HepG2 (cell line): ENCODE measurements at regions not wholly inside any gene's neighbourhood (a gene's known extent, or its start where the extent isn't known, plus 50 kb on each side); places are given as distances from the start of the nearest gene placed in this dataset.

Source experiments
- KLF16 ChIP-seq, 2 experiments: sonication (generic) in 1 of 2; formaldehyde crosslinking in 1 of 2; IDR thresholded peaks; 2 replicates each; pipeline versions ENCODE4 v1.6.1 to v1.8.0; 2016 to 2023; ENCODE audit warnings: missing genetic modification reagents in 2 of 2, missing compliant biosample characterization in 1 of 2
- NR2F6 ChIP-seq, 2 experiments: IDR thresholded peaks; 2 replicates each; pipeline ENCODE4 v1.6.1; 2016; ENCODE audit warnings: antibody characterized with exemption in 1 of 2, mild to moderate bottlenecking in 1 of 2
- TF ChIP-seq, protein P1 (sequence below): IDR thresholded peaks from 2 replicates; pipeline ENCODE4 v1.6.1; 2016; ENCODE audit warnings: low read depth, control low read depth
- TF ChIP-seq, protein P2 (sequence below): sonication (generic); formaldehyde crosslinking; IDR thresholded peaks from 2 replicates; pipeline ENCODE4 v1.4.0; 2020; ENCODE audit warnings: missing genetic modification reagents
- TF ChIP-seq, protein P3 (sequence below), 2 experiments: sonication (generic) in 1 of 2; formaldehyde crosslinking in 1 of 2; IDR thresholded peaks; 2 replicates each; pipeline versions ENCODE4 v1.5.1 to v1.6.1; 2011 to 2020; ENCODE audit warnings: borderline replicate concordance in 1 of 2, low read depth in 1 of 2, low read length in 1 of 2, mild to moderate bottlenecking in 1 of 2, missing genetic modification reagents in 1 of 2, moderate library complexity in 1 of 2
- TF ChIP-seq, protein P4 (sequence below): IDR thresholded peaks from 2 replicates; pipeline ENCODE4 v1.6.1; 2016; ENCODE audit warnings: low read depth, borderline replicate concordance
- TF ChIP-seq, protein P5 (sequence below): sonication (generic); IDR thresholded peaks from 2 replicates; pipeline ENCODE4 v1.6.1; 2016; ENCODE audit warnings: low read depth, borderline replicate concordance
- TF ChIP-seq, protein P6 (sequence below): sonication (generic); formaldehyde crosslinking; IDR thresholded peaks from 2 replicates; pipeline ENCODE4 v1.5.0; 2020; ENCODE audit warnings: mild to moderate bottlenecking, missing genetic modification reagents
- TF ChIP-seq, protein P7 (sequence below): sonication (generic); formaldehyde crosslinking; IDR thresholded peaks from 2 replicates; pipeline ENCODE4 v1.4.0; 2020; ENCODE audit warnings: missing genetic modification reagents, mild to moderate bottlenecking, borderline replicate concordance

DNA sequence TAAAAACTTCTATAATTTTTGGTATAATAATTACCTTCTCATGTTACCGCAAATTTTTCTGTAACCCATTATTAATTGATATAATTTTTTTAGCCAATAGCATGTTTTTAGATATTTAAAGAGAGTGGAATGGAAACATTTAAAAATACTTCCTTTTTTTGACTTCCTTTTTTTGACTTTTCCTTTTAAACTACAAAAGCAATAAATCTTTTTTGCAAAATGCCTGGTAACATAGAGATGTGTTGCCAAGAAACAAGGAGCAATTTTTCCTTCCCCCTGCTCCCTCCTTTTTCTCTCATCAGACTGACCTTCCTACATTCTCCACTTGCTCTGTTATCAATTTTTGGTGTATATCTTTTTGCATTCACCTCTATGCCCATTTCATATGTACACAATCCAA is 666.2 kb downstream of the ADGRL2 start:
- TF ChIP-seq, protein P1, sequence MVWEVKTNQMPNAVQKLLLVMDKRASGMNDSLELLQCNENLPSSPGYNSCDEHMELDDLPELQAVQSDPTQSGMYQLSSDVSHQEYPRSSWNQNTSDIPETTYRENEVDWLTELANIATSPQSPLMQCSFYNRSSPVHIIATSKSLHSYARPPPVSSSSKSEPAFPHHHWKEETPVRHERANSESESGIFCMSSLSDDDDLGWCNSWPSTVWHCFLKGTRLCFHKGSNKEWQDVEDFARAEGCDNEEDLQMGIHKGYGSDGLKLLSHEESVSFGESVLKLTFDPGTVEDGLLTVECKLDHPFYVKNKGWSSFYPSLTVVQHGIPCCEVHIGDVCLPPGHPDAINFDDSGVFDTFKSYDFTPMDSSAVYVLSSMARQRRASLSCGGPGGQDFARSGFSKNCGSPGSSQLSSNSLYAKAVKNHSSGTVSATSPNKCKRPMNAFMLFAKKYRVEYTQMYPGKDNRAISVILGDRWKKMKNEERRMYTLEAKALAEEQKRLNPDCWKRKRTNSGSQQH (CRISPR knock-in tag), result no peak
- TF ChIP-seq, protein P2, sequence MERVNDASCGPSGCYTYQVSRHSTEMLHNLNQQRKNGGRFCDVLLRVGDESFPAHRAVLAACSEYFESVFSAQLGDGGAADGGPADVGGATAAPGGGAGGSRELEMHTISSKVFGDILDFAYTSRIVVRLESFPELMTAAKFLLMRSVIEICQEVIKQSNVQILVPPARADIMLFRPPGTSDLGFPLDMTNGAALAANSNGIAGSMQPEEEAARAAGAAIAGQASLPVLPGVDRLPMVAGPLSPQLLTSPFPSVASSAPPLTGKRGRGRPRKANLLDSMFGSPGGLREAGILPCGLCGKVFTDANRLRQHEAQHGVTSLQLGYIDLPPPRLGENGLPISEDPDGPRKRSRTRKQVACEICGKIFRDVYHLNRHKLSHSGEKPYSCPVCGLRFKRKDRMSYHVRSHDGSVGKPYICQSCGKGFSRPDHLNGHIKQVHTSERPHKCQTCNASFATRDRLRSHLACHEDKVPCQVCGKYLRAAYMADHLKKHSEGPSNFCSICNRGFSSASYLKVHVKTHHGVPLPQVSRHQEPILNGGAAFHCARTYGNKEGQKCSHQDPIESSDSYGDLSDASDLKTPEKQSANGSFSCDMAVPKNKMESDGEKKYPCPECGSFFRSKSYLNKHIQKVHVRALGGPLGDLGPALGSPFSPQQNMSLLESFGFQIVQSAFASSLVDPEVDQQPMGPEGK (CRISPR knock-in tag), result no peak
- TF ChIP-seq, protein P3, sequence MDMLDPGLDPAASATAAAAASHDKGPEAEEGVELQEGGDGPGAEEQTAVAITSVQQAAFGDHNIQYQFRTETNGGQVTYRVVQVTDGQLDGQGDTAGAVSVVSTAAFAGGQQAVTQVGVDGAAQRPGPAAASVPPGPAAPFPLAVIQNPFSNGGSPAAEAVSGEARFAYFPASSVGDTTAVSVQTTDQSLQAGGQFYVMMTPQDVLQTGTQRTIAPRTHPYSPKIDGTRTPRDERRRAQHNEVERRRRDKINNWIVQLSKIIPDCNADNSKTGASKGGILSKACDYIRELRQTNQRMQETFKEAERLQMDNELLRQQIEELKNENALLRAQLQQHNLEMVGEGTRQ (IDR thresholded peaks at IDR 0.05; ENCODE audit: low read depth, low read length), result no peak
- TF ChIP-seq, protein P3 (CRISPR knock-in tag; IDR thresholded peaks at IDR 0.05; ENCODE audit: borderline replicate concordance), result no peak
- TF ChIP-seq KLF16 (CRISPR knock-in tag; IDR thresholded peaks at IDR 0.05) (no peak), NR2F6 (IDR thresholded peaks at IDR 0.05) (no peak), NR2F6 (CRISPR knock-in tag; IDR thresholded peaks at IDR 0.05) (no peak)
- TF ChIP-seq, protein P4, sequence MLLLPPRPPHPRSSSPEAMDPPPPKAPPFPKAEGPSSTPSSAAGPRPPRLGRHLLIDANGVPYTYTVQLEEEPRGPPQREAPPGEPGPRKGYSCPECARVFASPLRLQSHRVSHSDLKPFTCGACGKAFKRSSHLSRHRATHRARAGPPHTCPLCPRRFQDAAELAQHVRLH (CRISPR knock-in tag), result no peak
- TF ChIP-seq, protein P5, sequence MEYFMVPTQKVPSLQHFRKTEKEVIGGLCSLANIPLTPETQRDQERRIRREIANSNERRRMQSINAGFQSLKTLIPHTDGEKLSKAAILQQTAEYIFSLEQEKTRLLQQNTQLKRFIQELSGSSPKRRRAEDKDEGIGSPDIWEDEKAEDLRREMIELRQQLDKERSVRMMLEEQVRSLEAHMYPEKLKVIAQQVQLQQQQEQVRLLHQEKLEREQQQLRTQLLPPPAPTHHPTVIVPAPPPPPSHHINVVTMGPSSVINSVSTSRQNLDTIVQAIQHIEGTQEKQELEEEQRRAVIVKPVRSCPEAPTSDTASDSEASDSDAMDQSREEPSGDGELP, result no peak
- TF ChIP-seq, protein P6, sequence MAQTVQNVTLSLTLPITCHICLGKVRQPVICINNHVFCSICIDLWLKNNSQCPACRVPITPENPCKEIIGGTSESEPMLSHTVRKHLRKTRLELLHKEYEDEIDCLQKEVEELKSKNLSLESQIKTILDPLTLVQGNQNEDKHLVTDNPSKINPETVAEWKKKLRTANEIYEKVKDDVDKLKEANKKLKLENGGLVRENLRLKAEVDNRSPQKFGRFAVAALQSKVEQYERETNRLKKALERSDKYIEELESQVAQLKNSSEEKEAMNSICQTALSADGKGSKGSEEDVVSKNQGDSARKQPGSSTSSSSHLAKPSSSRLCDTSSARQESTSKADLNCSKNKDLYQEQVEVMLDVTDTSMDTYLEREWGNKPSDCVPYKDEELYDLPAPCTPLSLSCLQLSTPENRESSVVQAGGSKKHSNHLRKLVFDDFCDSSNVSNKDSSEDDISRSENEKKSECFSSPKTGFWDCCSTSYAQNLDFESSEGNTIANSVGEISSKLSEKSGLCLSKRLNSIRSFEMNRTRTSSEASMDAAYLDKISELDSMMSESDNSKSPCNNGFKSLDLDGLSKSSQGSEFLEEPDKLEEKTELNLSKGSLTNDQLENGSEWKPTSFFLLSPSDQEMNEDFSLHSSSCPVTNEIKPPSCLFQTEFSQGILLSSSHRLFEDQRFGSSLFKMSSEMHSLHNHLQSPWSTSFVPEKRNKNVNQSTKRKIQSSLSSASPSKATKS (CRISPR knock-in tag), result no peak
- TF ChIP-seq, protein P7, sequence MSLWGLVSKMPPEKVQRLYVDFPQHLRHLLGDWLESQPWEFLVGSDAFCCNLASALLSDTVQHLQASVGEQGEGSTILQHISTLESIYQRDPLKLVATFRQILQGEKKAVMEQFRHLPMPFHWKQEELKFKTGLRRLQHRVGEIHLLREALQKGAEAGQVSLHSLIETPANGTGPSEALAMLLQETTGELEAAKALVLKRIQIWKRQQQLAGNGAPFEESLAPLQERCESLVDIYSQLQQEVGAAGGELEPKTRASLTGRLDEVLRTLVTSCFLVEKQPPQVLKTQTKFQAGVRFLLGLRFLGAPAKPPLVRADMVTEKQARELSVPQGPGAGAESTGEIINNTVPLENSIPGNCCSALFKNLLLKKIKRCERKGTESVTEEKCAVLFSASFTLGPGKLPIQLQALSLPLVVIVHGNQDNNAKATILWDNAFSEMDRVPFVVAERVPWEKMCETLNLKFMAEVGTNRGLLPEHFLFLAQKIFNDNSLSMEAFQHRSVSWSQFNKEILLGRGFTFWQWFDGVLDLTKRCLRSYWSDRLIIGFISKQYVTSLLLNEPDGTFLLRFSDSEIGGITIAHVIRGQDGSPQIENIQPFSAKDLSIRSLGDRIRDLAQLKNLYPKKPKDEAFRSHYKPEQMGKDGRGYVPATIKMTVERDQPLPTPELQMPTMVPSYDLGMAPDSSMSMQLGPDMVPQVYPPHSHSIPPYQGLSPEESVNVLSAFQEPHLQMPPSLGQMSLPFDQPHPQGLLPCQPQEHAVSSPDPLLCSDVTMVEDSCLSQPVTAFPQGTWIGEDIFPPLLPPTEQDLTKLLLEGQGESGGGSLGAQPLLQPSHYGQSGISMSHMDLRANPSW (CRISPR knock-in tag), result no peak
